ENCODE measurements at regions not wholly inside any gene's neighbourhood (a gene's known extent, or its start where the extent isn't known, plus 50 kb on each side); places are given as distances from the start of the nearest gene placed in this dataset.

- no peak for DNase-seq
Measured at GRCh38 chr5:29122306-29122705, 2071.2 kb upstream of the CDH6 start.

GRCh38 chr5:29114331-29114768 lies 2076.0 kb upstream of the CDH9 start:
- no peak for DNase-seq

- DNase-seq, result no peak
Measured at GRCh38 chr5:29113516-29113915, 2075.1 kb upstream of the CDH9 start.

GRCh38 chr5:29099585-29099984 lies 2061.2 kb upstream of the CDH9 start:
- DNase-seq, result no peak

GRCh38 chr5:29089591-29090130 lies 2051.3 kb upstream of the CDH9 start:
- DNase-seq, result no peak

GRCh38 chr5:29085142-29085541 lies 2046.8 kb upstream of the CDH9 start:
- no peak for DNase-seq

- DNase-seq, result no peak
Measured at GRCh38 chr5:29079771-29080170, 2041.4 kb upstream of the CDH9 start.

- no peak for DNase-seq
Measured at GRCh38 chr5:29077451-29077850, 2039.1 kb upstream of the CDH9 start.

- DNase-seq, result no peak
Measured at GRCh38 chr5:29069104-29069402, 2030.7 kb upstream of the CDH9 start.

GRCh38 chr5:29061381-29061780 lies 2023.0 kb upstream of the CDH9 start:
- no peak for DNase-seq

GRCh38 chr5:29054694-29055093 lies 2016.3 kb upstream of the CDH9 start:
- DNase-seq, result no peak

GRCh38 chr5:29054282-29054681 lies 2015.9 kb upstream of the CDH9 start:
- DNase-seq, result no peak

- DNase-seq, result no peak
Measured at GRCh38 chr5:29051509-29051908, 2013.1 kb upstream of the CDH9 start.

- DNase-seq, result no peak
Measured at GRCh38 chr5:29042152-29042551, 2003.8 kb upstream of the CDH9 start.

GRCh38 chr5:29040404-29040803 lies 2002.0 kb upstream of the CDH9 start:
- DNase-seq, result no peak

GRCh38 chr5:29039994-29040393 lies 2001.6 kb upstream of the CDH9 start:
- no peak for DNase-seq

GRCh38 chr5:29037716-29038115 lies 1999.3 kb upstream of the CDH9 start:
- no peak for DNase-seq

- no peak for DNase-seq
Measured at GRCh38 chr5:29024052-29024451, 1985.7 kb upstream of the CDH9 start.

GRCh38 chr5:29023541-29023940 lies 1985.2 kb upstream of the CDH9 start:
- no peak for DNase-seq

GRCh38 chr5:29017501-29017900 lies 1979.1 kb upstream of the CDH9 start:
- no peak for DNase-seq

- no peak for DNase-seq
Measured at GRCh38 chr5:29016067-29016466, 1977.7 kb upstream of the CDH9 start.

- DNase-seq, result no peak
Measured at GRCh38 chr5:29015523-29015922, 1977.1 kb upstream of the CDH9 start.

- no peak for DNase-seq
Measured at GRCh38 chr5:29005386-29005785, 1967.0 kb upstream of the CDH9 start.

GRCh38 chr5:29002481-29002880 lies 1964.1 kb upstream of the CDH9 start:
- DNase-seq, result no peak

- no peak for DNase-seq
Measured at GRCh38 chr5:29001666-29002065, 1963.3 kb upstream of the CDH9 start.

- no peak for DNase-seq
Measured at GRCh38 chr5:28984639-28985038, 1946.3 kb upstream of the CDH9 start.
